IMR-90 (cell line): ENCODE measurements at regions not wholly inside any gene's neighbourhood (a gene's known extent, or its start where the extent isn't known, plus 50 kb on each side); places are given as distances from the start of the nearest gene placed in this dataset.

ENCODE experiments used
- ATAC-seq: fragments of 200-7000 bp; cut with Tn5 transposase; 2 replicates; pipeline ENCODE4 v1.9.1; 2020; ENCODE audit warnings: low read depth, mild to moderate bottlenecking, moderate library complexity
- BruUV-seq: library from RNA; stranded (reverse); fragments of 400-500 nt; replicated peaks from 2 replicates; lab custom pipeline; 2021; lab: Mats Ljungman, UMichigan
- CTCF ChIA-PET: fragments of 300-600 bp; formaldehyde crosslinking; extraction: SDS; loops from one replicate; lab custom pipeline; 2021; ENCODE audit warnings: antibody characterized with exemption; lab: Yijun Ruan, JAX
- POLR2A ChIA-PET: fragments of 300-600 bp; sonication (Branson Sonifier 250); formaldehyde crosslinking; loops from one replicate; lab custom pipeline; 2022; ENCODE audit warnings: antibody characterized with exemption; ENCODE audit not compliant: unreplicated experiment; lab: Charles Lee
- DNase-seq: peaks from one replicate; pipeline ENCODE4 v3.0.0; 2013
- H2AFZ ChIP-seq: replicated peaks from 2 replicates; pipeline ENCODE3; 2013; ENCODE audit warnings: low read length, mild to moderate bottlenecking; ENCODE audit not compliant: poor library complexity
- H2AK5ac ChIP-seq: 2 replicates; pipeline ENCODE4 v1.6.1; 2013; ENCODE audit warnings: low read depth, low read length, inconsistent platforms
- H2AK9ac ChIP-seq: replicated peaks from 2 replicates; pipeline ENCODE3; 2013; ENCODE audit warnings: mild to moderate bottlenecking, low read depth, low read length, moderate library complexity; ENCODE audit not compliant: poor library complexity
- H2BK120ac ChIP-seq: 2 replicates; pipeline ENCODE4 v1.6.1; 2013; ENCODE audit warnings: low read depth, low read length, inconsistent platforms
- H2BK15ac ChIP-seq: 3 replicates; pipeline ENCODE4 v1.6.1; 2013; ENCODE audit warnings: low read depth, low read length, inconsistent platforms
- H2BK20ac ChIP-seq: 2 replicates; pipeline ENCODE4 v1.6.1; 2013; ENCODE audit warnings: low read depth, mild to moderate bottlenecking, inconsistent platforms, low read length, moderate library complexity
- H2BK5ac ChIP-seq: 2 replicates; pipeline ENCODE4 v1.6.1; 2013; ENCODE audit warnings: mild to moderate bottlenecking, low read depth, low read length, inconsistent platforms; ENCODE audit not compliant: poor library complexity, severe bottlenecking
- H3K14ac ChIP-seq: replicated peaks from 2 replicates; pipeline ENCODE4 v1.6.1; 2013; ENCODE audit warnings: low read depth, low read length, inconsistent platforms
- H3K18ac ChIP-seq: 2 replicates; pipeline ENCODE4 v1.6.1; 2013; ENCODE audit warnings: low read depth, low read length, control low read depth
- H3K23ac ChIP-seq: 2 replicates; pipeline ENCODE4 v1.6.1; 2013; ENCODE audit warnings: low read depth, low read length, inconsistent platforms
- H3K27ac ChIP-seq: 2 replicates; pipeline ENCODE4 v1.5.1; 2013; ENCODE audit warnings: mild to moderate bottlenecking, control low read depth, low read length; ENCODE audit not compliant: insufficient read depth
- H3K27me3 ChIP-seq: 2 replicates; pipeline ENCODE4 v1.6.1; 2013; ENCODE audit warnings: low read length; ENCODE audit not compliant: control insufficient read depth, insufficient read depth
- H3K36me3 ChIP-seq: 2 replicates; pipeline ENCODE4 v1.6.1; 2013; ENCODE audit warnings: low read length, mixed read lengths; ENCODE audit not compliant: control insufficient read depth, insufficient read depth
- H3K4ac ChIP-seq: 2 replicates; pipeline ENCODE4 v1.6.1; 2013; ENCODE audit warnings: low read depth, low read length, inconsistent platforms
- H3K4me1 ChIP-seq: 2 replicates; pipeline ENCODE4 v1.6.1; 2013; ENCODE audit warnings: low read length, mixed read lengths; ENCODE audit not compliant: control insufficient read depth, insufficient read depth
- H3K4me2 ChIP-seq: 2 replicates; pipeline ENCODE4 v1.6.1; 2013; ENCODE audit warnings: low read depth, mild to moderate bottlenecking, control low read depth, low read length, moderate library complexity
- H3K4me3 ChIP-seq: 2 replicates; pipeline ENCODE4 v1.5.1; 2013; ENCODE audit warnings: low read depth, mild to moderate bottlenecking, control low read depth, low read length, moderate library complexity; ENCODE audit not compliant: insufficient read depth
- H3K56ac ChIP-seq: 2 replicates; pipeline ENCODE4 v1.6.1; 2013; ENCODE audit warnings: low read length, inconsistent platforms; ENCODE audit not compliant: insufficient read depth; ENCODE audit errors: extremely low read depth
- H3K79me1 ChIP-seq, 2 experiments: 2 replicates each; pipeline ENCODE4 v1.6.1; 2013; ENCODE audit warnings: low read length in 2 of 2, inconsistent platforms in 1 of 2, low read depth in 1 of 2
- H3K9ac ChIP-seq: 2 replicates; pipeline ENCODE4 v1.6.1; 2013; ENCODE audit warnings: low read depth, low read length, control low read depth
- H3K9me1 ChIP-seq: 2 replicates; pipeline ENCODE4 v1.6.1; 2013; ENCODE audit warnings: low read length, inconsistent platforms; ENCODE audit not compliant: insufficient read depth
- H3K9me3 ChIP-seq: 2 replicates; pipeline ENCODE4 v1.6.1; 2013; ENCODE audit warnings: low read length; ENCODE audit not compliant: control insufficient read depth, insufficient read depth
- H4K20me1 ChIP-seq: 2 replicates; pipeline ENCODE4 v1.6.1; 2013; ENCODE audit warnings: low read length, inconsistent platforms; ENCODE audit not compliant: insufficient read depth
- H4K5ac ChIP-seq: 2 replicates; pipeline ENCODE4 v1.6.1; 2013; ENCODE audit warnings: mild to moderate bottlenecking, low read depth, low read length, control low read depth
- H4K8ac ChIP-seq, 2 experiments: 2 replicates each; pipeline ENCODE4 v1.6.1; 2013; ENCODE audit warnings: low read depth in 2 of 2, low read length in 2 of 2, control low read depth in 1 of 2, inconsistent platforms in 1 of 2
- H4K91ac ChIP-seq: 2 replicates; pipeline ENCODE4 v1.6.1; 2013; ENCODE audit warnings: low read depth, low read length, inconsistent platforms; ENCODE audit not compliant: insufficient read depth
- CTCF ChIP-seq: conservative IDR thresholded peaks from 2 replicates; pipeline ENCODE4 v1.5.1; 2012; ENCODE audit warnings: mild to moderate bottlenecking, low read depth, low read length, improper control_type of control experiment
- FOS ChIP-seq: fragments of 150-350 bp; IDR thresholded peaks from 2 replicates; pipeline ENCODE4 v1.6.1; 2016; ENCODE audit warnings: low read depth, low read length
- MAFK ChIP-seq: IDR thresholded peaks from 2 replicates; pipeline ENCODE4 v1.6.1; 2012; ENCODE audit warnings: low read depth, low read length, improper control_type of control experiment
- MXI1 ChIP-seq: IDR thresholded peaks from 2 replicates; pipeline ENCODE4 v1.6.1; 2012; ENCODE audit warnings: low read depth, mild to moderate bottlenecking, low read length, moderate library complexity, borderline replicate concordance
- NFE2L2 ChIP-seq: fragments of 150-350 bp; IDR thresholded peaks from 2 replicates; pipeline ENCODE4 v1.6.1; 2016; ENCODE audit warnings: low read depth, mild to moderate bottlenecking, low read length
- POLR2A ChIP-seq: IDR thresholded peaks from 2 replicates; pipeline ENCODE4 v1.6.1; 2012; ENCODE audit warnings: mild to moderate bottlenecking, low read depth, low read length
- RAD21 ChIP-seq: IDR thresholded peaks from 2 replicates; pipeline ENCODE4 v1.6.1; 2012; ENCODE audit warnings: low read length, improper control_type of control experiment
- RCOR1 ChIP-seq: IDR thresholded peaks from 2 replicates; pipeline ENCODE4 v1.6.1; 2012; ENCODE audit warnings: mild to moderate bottlenecking, low read length, improper control_type of control experiment; ENCODE audit not compliant: insufficient replicate concordance
- RFX5 ChIP-seq: IDR thresholded peaks from 2 replicates; pipeline ENCODE4 v1.8.0; 2012; ENCODE audit warnings: low read depth, mild to moderate bottlenecking, low read length, moderate library complexity
- SMC3 ChIP-seq: fragments of 150-350 bp; IDR thresholded peaks from 2 replicates; pipeline ENCODE4 v1.6.1; 2016; ENCODE audit warnings: low read depth, mild to moderate bottlenecking, antibody characterized with exemption, low read length, moderate library complexity
- WGBS, 2 experiments: methylation state at CpG; one replicate each; pipeline versions ENCODE4 v1.1.5 to v1.1.7; 2013; ENCODE audit warnings: missing lambda C conversion rate in 2 of 2; ENCODE audit not compliant: insufficient read length in 1 of 2; ENCODE audit errors: extremely low coverage in 2 of 2; 5-methylcytosine and 5-hydroxymethylcytosine counted together
- dilution Hi-C: fragments of 300-500 bp; cut with HindIII; formaldehyde crosslinking; loops from one replicate; pipeline ENCODE4 v1.14.3; 2018; ENCODE audit warnings: low sequenced_read_pairs; ENCODE audit not compliant: unreplicated experiment
- in situ Hi-C: fragments of 300-500 bp; cut with MboI; formaldehyde crosslinking; loops from 3 replicates; pipeline ENCODE4 v1.14.3; 2019; ENCODE audit warnings: low sequenced_read_pairs, inconsistent platforms, mixed read lengths
- intact Hi-C: fragments of 100-400 bp; cut with micrococcal nuclease; formaldehyde crosslinking; loops from 2 replicates; pipeline ENCODE4 v1.10.0; 2022
- TF ChIP-seq, protein P1 (sequence below): fragments of 150-350 bp; IDR thresholded peaks from 2 replicates; pipeline ENCODE4 v1.6.1; 2016; ENCODE audit warnings: low read depth, mild to moderate bottlenecking, low read length, moderate library complexity, borderline replicate concordance

- Histone ChIP-seq H2AFZ (no peak overlapping the region), H4K91ac (no peak overlapping the region), H2BK5ac (no peak overlapping the region), H3K79me1 (no peaks in the 10 kb centered on the region), H3K4me3 (no peak overlapping the region), H3K4me1 (no peaks in the 10 kb centered on the region), H2BK120ac (no peak overlapping the region), H3K4me2 (no peak overlapping the region), H2BK20ac (no peak overlapping the region), H4K20me1 (no peaks in the 10 kb centered on the region), H3K23ac (no peak overlapping the region), H3K4ac (no peak overlapping the region), H3K56ac (no peak overlapping the region), H2AK5ac (no peak overlapping the region), H3K18ac (no peak overlapping the region), H4K8ac (no peak overlapping the region), H3K9me3 (no peaks in the 10 kb centered on the region), H2BK15ac (no peak overlapping the region), H3K27me3 (no peaks in the 10 kb centered on the region), H4K5ac (no peak overlapping the region), H3K9ac (no peak overlapping the region), H3K9me1 (no peaks in the 10 kb centered on the region), H3K27ac (no peak overlapping the region), H2AK9ac (no peak overlapping the region), H3K14ac (no peak overlapping the region), H3K36me3 (no peaks in the 10 kb centered on the region)
- TF ChIP-seq MXI1 (no peak), MAFK (no peak), POLR2A (no peak), RAD21 (no peak), CTCF (no peak), RFX5 (no peak), SMC3 (no peak), RCOR1 (no peak), NFE2L2 (no peak), FOS (no peak)
- TF ChIP-seq, protein P1, sequence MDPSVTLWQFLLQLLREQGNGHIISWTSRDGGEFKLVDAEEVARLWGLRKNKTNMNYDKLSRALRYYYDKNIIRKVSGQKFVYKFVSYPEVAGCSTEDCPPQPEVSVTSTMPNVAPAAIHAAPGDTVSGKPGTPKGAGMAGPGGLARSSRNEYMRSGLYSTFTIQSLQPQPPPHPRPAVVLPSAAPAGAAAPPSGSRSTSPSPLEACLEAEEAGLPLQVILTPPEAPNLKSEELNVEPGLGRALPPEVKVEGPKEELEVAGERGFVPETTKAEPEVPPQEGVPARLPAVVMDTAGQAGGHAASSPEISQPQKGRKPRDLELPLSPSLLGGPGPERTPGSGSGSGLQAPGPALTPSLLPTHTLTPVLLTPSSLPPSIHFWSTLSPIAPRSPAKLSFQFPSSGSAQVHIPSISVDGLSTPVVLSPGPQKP, result no peak
- no TSS peak for BruUV-seq
- in situ Hi-C loops (no loop called here), dilution Hi-C loops (no loop called here), intact Hi-C loops (no loop called here)
- ChIA-PET CTCF (interaction anchor here (0.6 kb wide), 1 partner anchor 596 kb away, joined by 4 read pairs; no protein-coding TSS in a partner anchor), POLR2A (no interaction called here)
- WGBS, 2 experiments, result 76% methylated on average over 2 of the region's 2 CpGs; no CpG with 5 or more reads in 1 of the 2 experiments
- DNase-seq (no peak), ATAC-seq (no peak)
Measured at GRCh38 chr9:7601739-7602138, 197.8 kb downstream of the DMAC1 start.
